ENCODE measurements at regions not wholly inside any gene's neighbourhood (a gene's known extent, or its start where the extent isn't known, plus 50 kb on each side); places are given as distances from the start of the nearest gene placed in this dataset.

DNA sequence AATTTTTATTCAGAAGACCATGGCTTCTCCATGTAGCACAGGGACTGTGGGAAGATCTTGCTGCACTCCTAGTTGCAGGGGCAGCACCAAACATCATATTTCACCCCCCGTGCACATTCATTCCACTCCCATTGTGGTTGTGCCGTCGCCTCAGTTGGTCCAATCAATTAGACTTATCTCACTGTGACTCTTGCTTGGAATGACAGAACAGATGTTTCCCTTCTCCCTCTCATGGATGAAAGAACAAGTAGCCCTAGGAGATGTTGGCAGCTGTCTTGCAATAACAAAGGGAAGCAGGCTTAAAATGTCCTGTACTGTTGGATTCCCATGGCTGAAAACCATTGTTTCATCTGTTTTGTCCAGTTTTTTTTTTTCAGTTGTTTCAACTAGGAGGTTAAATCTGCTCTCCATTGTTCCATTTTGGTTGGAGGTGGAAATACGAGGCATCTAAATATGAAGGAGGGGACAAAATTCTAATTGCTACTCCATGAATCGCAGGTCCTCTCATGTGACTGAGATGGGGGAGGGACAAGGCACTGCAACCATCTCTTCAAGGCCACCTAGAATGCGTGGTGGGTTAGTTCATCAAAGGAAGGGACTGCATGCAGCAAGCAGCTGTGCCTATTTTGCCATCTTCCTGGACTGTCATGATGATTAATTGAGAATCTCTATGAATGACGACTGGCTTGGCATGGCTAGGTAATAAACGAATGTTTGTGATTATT, 214.4 kb downstream of the NSG2 start:
- ATAC-seq, result no peak
- Histone ChIP-seq H3K4me1 (no peaks in the 10 kb centered on the region), H3K27me3 (peaks cover 5% of the 10 kb centered on the region), H3K9me3 (no peaks in the 10 kb centered on the region), H3K36me3 (no peaks in the 10 kb centered on the region), H3K4me3 (no peak overlapping the region), H3K27ac (no peak overlapping the region)
- WGBS, 2 donors (ENCODE audit: low coverage in 1 of 2), result 0 to 46% methylated on average over 1 to 8 of the region's 8 CpGs
- no peak for TF ChIP-seq POLR2A (IDR thresholded peaks at IDR 0.05)
- TF ChIP-seq EP300 (IDR thresholded peaks at IDR 0.05), result no peak
- TF ChIP-seq POLR2AphosphoS5 (IDR thresholded peaks at IDR 0.05), result no peak
- TF ChIP-seq, protein P1, sequence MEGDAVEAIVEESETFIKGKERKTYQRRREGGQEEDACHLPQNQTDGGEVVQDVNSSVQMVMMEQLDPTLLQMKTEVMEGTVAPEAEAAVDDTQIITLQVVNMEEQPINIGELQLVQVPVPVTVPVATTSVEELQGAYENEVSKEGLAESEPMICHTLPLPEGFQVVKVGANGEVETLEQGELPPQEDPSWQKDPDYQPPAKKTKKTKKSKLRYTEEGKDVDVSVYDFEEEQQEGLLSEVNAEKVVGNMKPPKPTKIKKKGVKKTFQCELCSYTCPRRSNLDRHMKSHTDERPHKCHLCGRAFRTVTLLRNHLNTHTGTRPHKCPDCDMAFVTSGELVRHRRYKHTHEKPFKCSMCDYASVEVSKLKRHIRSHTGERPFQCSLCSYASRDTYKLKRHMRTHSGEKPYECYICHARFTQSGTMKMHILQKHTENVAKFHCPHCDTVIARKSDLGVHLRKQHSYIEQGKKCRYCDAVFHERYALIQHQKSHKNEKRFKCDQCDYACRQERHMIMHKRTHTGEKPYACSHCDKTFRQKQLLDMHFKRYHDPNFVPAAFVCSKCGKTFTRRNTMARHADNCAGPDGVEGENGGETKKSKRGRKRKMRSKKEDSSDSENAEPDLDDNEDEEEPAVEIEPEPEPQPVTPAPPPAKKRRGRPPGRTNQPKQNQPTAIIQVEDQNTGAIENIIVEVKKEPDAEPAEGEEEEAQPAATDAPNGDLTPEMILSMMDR (IDR thresholded peaks at IDR 0.05), result no peak

DNA sequence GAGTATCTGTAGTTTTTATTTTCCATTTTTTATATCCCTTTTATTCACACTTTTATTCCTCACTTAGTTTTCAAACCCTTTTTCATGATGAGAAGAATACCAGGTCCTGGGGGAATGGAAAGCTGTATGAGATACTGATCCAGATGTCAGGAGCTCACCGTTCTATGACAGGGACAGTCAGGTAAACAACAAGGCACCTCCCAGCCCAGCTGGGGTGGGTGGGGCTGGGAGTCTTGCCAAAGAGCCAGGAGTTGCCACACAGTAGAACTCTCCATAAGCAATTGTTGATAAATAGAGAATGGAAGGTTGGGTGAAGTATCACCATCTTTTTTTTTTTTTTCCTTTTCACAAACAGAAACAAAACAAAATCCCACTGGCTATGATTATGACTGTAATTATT, 225.8 kb downstream of the NSG2 start:
- no peak overlapping the region for H3K4me3 ChIP-seq
- no peaks in the 10 kb centered on the region for H3K36me3 ChIP-seq
- H3K27me3 ChIP-seq, result no peaks in the 10 kb centered on the region
- WGBS, 2 donors (ENCODE audit: low coverage in 1 of 2), result 25% methylated on average over 1 of the region's 1 CpG; no CpG with 5 or more reads in 1 of the 2 donors
- no peak overlapping the region for H3K27ac ChIP-seq
- H3K9me3 ChIP-seq, result peaks cover 0 to 43% (median 0%) of the 10 kb centered on the region in 3 donors
- TF ChIP-seq POLR2AphosphoS5 (IDR thresholded peaks at IDR 0.05), result no peak
- TF ChIP-seq POLR2A (IDR thresholded peaks at IDR 0.05), result no peak
- TF ChIP-seq, protein P1 (IDR thresholded peaks at IDR 0.05), result no peak
- no peaks in the 10 kb centered on the region for H3K4me1 ChIP-seq
- ATAC-seq, result no peak

DNA sequence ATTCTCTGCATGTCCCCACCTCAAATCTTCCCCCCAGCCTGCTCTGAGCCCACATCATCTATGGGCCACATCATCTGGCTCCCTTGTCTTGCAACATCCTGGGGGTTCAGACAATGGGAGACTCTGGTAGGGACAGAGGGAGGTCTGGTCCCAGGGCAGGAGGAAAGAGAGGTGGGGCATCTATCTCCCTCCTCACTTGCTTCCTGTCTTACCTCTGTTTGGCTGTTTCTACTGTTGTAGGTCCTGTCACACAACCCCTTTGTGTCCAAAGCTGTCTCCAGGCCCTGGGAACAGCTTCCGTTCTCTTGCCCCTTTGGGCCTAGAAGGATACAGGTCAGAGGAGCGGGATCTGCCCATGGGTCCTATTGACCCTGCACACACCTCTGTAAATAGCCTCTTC, 227.2 kb downstream of the NSG2 start:
- no peak overlapping the region for H3K27ac ChIP-seq
- no peaks in the 10 kb centered on the region for H3K4me1 ChIP-seq
- H3K4me3 ChIP-seq, result no peak overlapping the region
- 40 to 88% methylated on average over 1 to 2 of the region's 2 CpGs for WGBS, 2 donors (ENCODE audit: low coverage in 1 of 2)
- H3K36me3 ChIP-seq, result no peaks in the 10 kb centered on the region
- H3K27me3 ChIP-seq, result no peaks in the 10 kb centered on the region
- H3K9me3 ChIP-seq, result peaks cover 0 to 41% (median 0%) of the 10 kb centered on the region in 3 donors
- TF ChIP-seq POLR2A (IDR thresholded peaks at IDR 0.05), result no peak
- no peak for TF ChIP-seq POLR2AphosphoS5 (IDR thresholded peaks at IDR 0.05)
- TF ChIP-seq, protein P1 (IDR thresholded peaks at IDR 0.05), result no peak
- TF ChIP-seq EP300 (IDR thresholded peaks at IDR 0.05), result no peak
- no peak for ATAC-seq

DNA sequence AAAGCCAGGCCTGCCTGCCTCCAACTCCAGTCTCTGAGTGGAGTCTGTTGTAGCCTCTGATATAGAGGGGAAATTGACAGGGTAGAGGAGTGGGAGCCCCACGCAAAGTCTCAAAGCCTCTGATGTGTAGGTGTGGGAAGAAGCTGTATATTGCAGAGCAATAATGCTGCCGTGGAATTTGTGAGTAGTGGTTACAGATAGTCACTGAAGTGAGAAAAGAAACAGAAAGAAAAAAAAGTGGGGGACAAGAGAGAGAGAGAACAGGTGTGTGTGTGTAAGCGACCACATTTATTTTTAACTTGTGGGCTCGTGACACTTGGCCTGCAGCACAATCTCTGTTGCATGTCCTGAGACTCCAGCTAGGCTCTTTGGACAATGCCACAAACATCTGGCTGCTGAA, 227.8 kb downstream of the NSG2 start:
- Histone ChIP-seq H3K4me1 (no peaks in the 10 kb centered on the region), H3K27me3 (no peaks in the 10 kb centered on the region), H3K27ac (no peak overlapping the region), H3K36me3 (no peaks in the 10 kb centered on the region), H3K4me3 (no peak overlapping the region), H3K9me3 (peaks cover 0 to 41% (median 0%) of the 10 kb centered on the region in 3 donors)
- TF ChIP-seq EP300 (IDR thresholded peaks at IDR 0.05) (no peak), POLR2AphosphoS5 (IDR thresholded peaks at IDR 0.05) (no peak), POLR2A (IDR thresholded peaks at IDR 0.05) (no peak)
- TF ChIP-seq, protein P1 (IDR thresholded peaks at IDR 0.05), result no peak
- WGBS, 2 donors (ENCODE audit: low coverage in 1 of 2), result 43 to 48% methylated on average over 4 of the region's 4 CpGs
- no peak for ATAC-seq

DNA sequence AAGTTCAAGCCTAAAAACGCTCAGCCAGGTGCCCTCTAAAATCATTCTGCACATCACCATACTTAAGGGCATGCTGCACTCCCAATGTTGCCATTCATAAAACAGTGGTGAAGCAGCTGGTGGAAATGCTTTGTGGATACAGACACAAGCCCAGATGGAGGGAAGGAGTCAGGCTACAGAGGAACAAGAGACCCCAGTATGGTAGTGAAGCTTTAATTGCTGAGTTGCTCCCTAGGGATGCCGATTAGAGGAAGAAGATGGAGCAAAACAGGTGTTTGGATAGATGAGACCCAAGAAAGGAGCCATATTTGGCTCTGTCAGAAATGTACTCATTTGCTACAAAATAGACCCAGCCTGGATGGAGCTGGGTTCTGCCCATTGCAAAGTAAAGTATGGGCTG, 230.5 kb downstream of the NSG2 start:
- WGBS, 2 donors (ENCODE audit: low coverage in 1 of 2), result 64 to 71% methylated on average over 1 to 2 of the region's 2 CpGs
- no peak for ATAC-seq
- Histone ChIP-seq H3K4me1 (no peaks in the 10 kb centered on the region), H3K4me3 (no peak overlapping the region), H3K9me3 (peaks cover 0 to 21% (median 0%) of the 10 kb centered on the region in 3 donors), H3K27ac (no peak overlapping the region), H3K27me3 (no peaks in the 10 kb centered on the region), H3K36me3 (no peaks in the 10 kb centered on the region)
- TF ChIP-seq EP300 (IDR thresholded peaks at IDR 0.05) (no peak), POLR2A (IDR thresholded peaks at IDR 0.05) (no peak), POLR2AphosphoS5 (IDR thresholded peaks at IDR 0.05) (no peak)
- TF ChIP-seq, protein P1 (IDR thresholded peaks at IDR 0.05), result no peak

Measured in gastroesophageal sphincter (tissue), 4 donors.